CD4-positive, alpha-beta T cell (primary cell): ENCODE measurements at regions not wholly inside any gene's neighbourhood (a gene's known extent, or its start where the extent isn't known, plus 50 kb on each side); places are given as distances from the start of the nearest gene placed in this dataset.

Source experiments
- ATAC-seq: fragments of 200-7000 bp; cut with Tn5 transposase; one replicate; pipeline ENCODE4 v1.10.0; 2022; ENCODE audit warnings: mild to moderate bottlenecking; ENCODE audit not compliant: poor library complexity
- CTCF ChIA-PET: fragments of 350-600 bp; sonication (Branson Sonifier 250); formaldehyde crosslinking; loops from one replicate; lab custom pipeline; 2021; ENCODE audit warnings: antibody characterized with exemption, inconsistent platforms; lab: Charles Lee
- POLR2A ChIA-PET: fragments of 350-600 bp; sonication (Branson Sonifier 250); formaldehyde crosslinking; loops from one replicate; lab custom pipeline; 2021; ENCODE audit warnings: antibody characterized with exemption, inconsistent platforms; lab: Charles Lee
- DNase-seq, 14 experiments: peaks; one replicate each; pipeline ENCODE4 v3.0.0-alpha.2; 2013 to 2020; ENCODE audit warnings: mixed read lengths in 2 of 14
- H3K27ac ChIP-seq, 2 donors: one replicate each; pipeline versions ENCODE4 v1.5.1 to v1.7.0; 2013; ENCODE audit warnings: low read length in 2 of 2, low read depth in 1 of 2, mild to moderate bottlenecking in 1 of 2
- H3K27me3 ChIP-seq, 2 experiments: 1 replicate in 1 of 2; 2 replicates in 1 of 2; pipeline versions ENCODE4 v1.6.1 to v1.7.0; 2013; ENCODE audit warnings: low read length in 2 of 2, control low read depth in 1 of 2, mild to moderate bottlenecking in 1 of 2, moderate library complexity in 1 of 2; ENCODE audit not compliant: insufficient read depth in 2 of 2, control insufficient read depth in 1 of 2
- H3K36me3 ChIP-seq: one replicate; pipeline ENCODE4 v1.6.1; 2013; ENCODE audit warnings: low read length, control low read depth; ENCODE audit not compliant: insufficient read depth
- H3K4me1 ChIP-seq: one replicate; pipeline ENCODE4 v1.6.1; 2013; ENCODE audit warnings: low read length, control low read depth; ENCODE audit not compliant: insufficient read depth
- H3K4me3 ChIP-seq: one replicate; pipeline ENCODE4 v1.5.1; 2013; ENCODE audit warnings: mild to moderate bottlenecking, low read length, moderate library complexity
- H3K9me3 ChIP-seq, 2 experiments: 1 replicate in 1 of 2; 2 replicates in 1 of 2; pipeline versions ENCODE4 v1.6.1 to v1.7.0; 2013; ENCODE audit warnings: low read length in 2 of 2, mild to moderate bottlenecking in 2 of 2, control low read depth in 1 of 2, moderate library complexity in 1 of 2; ENCODE audit not compliant: control insufficient read depth in 1 of 2, insufficient read depth in 1 of 2
- H3K27ac Mint-ChIP-seq: one replicate; pipeline ENCODE4 v1.8.0; 2020; ENCODE audit warnings: mixed read lengths
- H3K27me3 Mint-ChIP-seq: one replicate; pipeline ENCODE4 v1.8.0; 2021; ENCODE audit warnings: mixed read lengths
- H3K36me3 Mint-ChIP-seq: one replicate; pipeline ENCODE4 v1.8.0; 2021; ENCODE audit warnings: low read depth, mixed read lengths
- H3K4me1 Mint-ChIP-seq: one replicate; pipeline ENCODE4 v1.8.0; 2021; ENCODE audit warnings: low read depth, mixed read lengths
- H3K4me3 Mint-ChIP-seq: one replicate; pipeline ENCODE4 v1.8.0; 2020; ENCODE audit warnings: mild to moderate bottlenecking, mixed read lengths
- H3K9me3 Mint-ChIP-seq: one replicate; pipeline ENCODE4 v1.8.0; 2020; ENCODE audit warnings: mixed read lengths
- CTCF ChIP-seq: fragments of 200-600 bp; IDR thresholded peaks from one replicate; pipeline ENCODE4 v1.8.0; 2022; ENCODE audit warnings: antibody characterized with exemption, mild to moderate bottlenecking
- intact Hi-C, 2 experiments: fragments of 100-400 bp; cut with DNase I in 1 of 2; cut with micrococcal nuclease in 1 of 2; formaldehyde crosslinking; loops; one replicate each; pipeline versions ENCODE4 v1.15.1 to v1.9.0; 2023 to 2025; cut with DNase I, micrococcal nuclease

DNA sequence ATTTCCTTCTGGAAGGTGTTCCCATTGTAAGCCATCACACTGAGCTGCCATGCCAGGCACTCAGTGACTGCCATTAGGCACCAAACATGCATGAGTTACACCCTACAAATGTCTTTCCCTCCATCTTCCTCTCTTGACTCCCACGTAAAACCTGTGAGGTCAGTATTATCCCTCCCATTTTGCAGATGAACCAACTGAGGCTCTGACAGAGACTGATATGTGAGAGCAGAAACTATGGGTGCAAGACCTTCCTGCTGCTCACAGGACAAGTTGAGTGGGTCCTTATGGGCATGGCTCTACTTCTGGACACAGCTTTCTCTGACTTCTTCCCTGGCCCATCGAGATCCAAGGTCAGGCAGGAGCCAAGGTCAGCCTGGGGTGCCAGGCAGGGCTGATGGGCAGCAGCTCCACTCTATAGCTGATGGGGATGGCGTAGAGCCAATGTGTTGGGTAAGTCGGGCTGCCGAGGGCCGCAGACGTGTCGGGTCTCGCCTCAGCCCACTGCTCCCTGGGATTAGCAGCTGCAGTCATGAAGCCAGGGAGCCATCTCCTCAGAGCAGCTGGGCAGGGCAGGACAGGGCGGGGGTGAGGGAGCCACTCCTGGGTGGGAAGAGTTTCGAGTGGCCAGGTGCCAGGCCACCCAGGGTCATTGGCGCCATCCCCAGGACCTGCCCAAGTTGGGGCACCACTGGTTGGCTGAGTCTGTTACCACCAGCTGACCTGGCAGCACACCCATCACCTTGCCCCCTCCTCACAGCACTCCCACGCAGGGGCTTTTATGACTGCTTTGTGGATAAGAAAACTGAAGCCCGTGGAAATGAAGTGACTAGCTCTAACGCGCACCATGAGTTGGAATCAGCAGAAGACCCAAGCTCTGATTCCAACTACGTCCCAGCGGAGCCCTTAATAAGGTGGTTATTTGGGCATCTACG is 117.8 kb upstream of the ZMIZ1 start:
- no peaks in the 10 kb centered on the region for H3K36me3 Mint-ChIP-seq
- intact Hi-C loops, result no loop called here

GRCh38 chr10:78952030-78952429 is 116.7 kb upstream of the ZMIZ1 start:
- H3K36me3 ChIP-seq, result no peaks in the 10 kb centered on the region
- no peak overlapping the region for H3K27ac Mint-ChIP-seq
- ChIA-PET CTCF (no interaction called here), POLR2A (no interaction called here)
- no peaks in the 10 kb centered on the region for H3K4me1 Mint-ChIP-seq
- no peak overlapping the region for H3K27ac ChIP-seq
- no peaks in the 10 kb centered on the region for H3K9me3 Mint-ChIP-seq
- no peak for TF ChIP-seq CTCF
- no peaks in the 10 kb centered on the region for H3K9me3 ChIP-seq
- H3K4me3 ChIP-seq, result no peak overlapping the region
- DNase-seq (no peak), ATAC-seq (no peak)
- intact Hi-C loops, result no loop called here
- no peak overlapping the region for H3K4me3 Mint-ChIP-seq
- H3K4me1 ChIP-seq, result no peaks in the 10 kb centered on the region
- H3K27me3 Mint-ChIP-seq, result no peaks in the 10 kb centered on the region
- no peaks in the 10 kb centered on the region for H3K36me3 Mint-ChIP-seq
- no peaks in the 10 kb centered on the region for H3K27me3 ChIP-seq

More for the DNA sequence above, 117.8 kb upstream of the ZMIZ1 start:
- CTCF ChIA-PET, result no interaction called here
- H3K36me3 ChIP-seq, result no peaks in the 10 kb centered on the region
- no peaks in the 10 kb centered on the region for H3K9me3 Mint-ChIP-seq
- H3K4me1 Mint-ChIP-seq, result peaks cover 5% of the 10 kb centered on the region
- H3K27ac Mint-ChIP-seq, result no peak overlapping the region
- peaks cover 5% of the 10 kb centered on the region for H3K4me1 ChIP-seq
- H3K4me3 Mint-ChIP-seq, result no peak overlapping the region
- DNase-seq (no peak), ATAC-seq (no peak)
- H3K27me3 ChIP-seq, result no peaks in the 10 kb centered on the region
- no peaks in the 10 kb centered on the region for H3K27me3 Mint-ChIP-seq
- no peak for TF ChIP-seq CTCF
- POLR2A ChIA-PET, result no interaction called here
- no peak overlapping the region for H3K27ac ChIP-seq
- H3K4me3 ChIP-seq, result no peak overlapping the region
- no peaks in the 10 kb centered on the region for H3K9me3 ChIP-seq

- no peak overlapping the region for H3K4me3 ChIP-seq
- DNase-seq (no peak), ATAC-seq (no peak)
- CTCF ChIA-PET, result no interaction called here
- no peaks in the 10 kb centered on the region for H3K27me3 ChIP-seq
- Mint-ChIP-seq H3K27me3 (no peaks in the 10 kb centered on the region), H3K4me3 (no peak overlapping the region), H3K9me3 (no peaks in the 10 kb centered on the region), H3K36me3 (no peaks in the 10 kb centered on the region), H3K27ac (no peak overlapping the region), H3K4me1 (no peaks in the 10 kb centered on the region)
- H3K27ac ChIP-seq, result no peak overlapping the region
- POLR2A ChIA-PET, result interaction anchor here (0.9 kb wide), 1 partner anchor 12 kb away, joined by 3 read pairs; no protein-coding TSS in a partner anchor
- TF ChIP-seq CTCF, result no peak
- H3K36me3 ChIP-seq, result no peaks in the 10 kb centered on the region
- H3K4me1 ChIP-seq, result no peaks in the 10 kb centered on the region
- intact Hi-C loops, result no loop called here
- no peaks in the 10 kb centered on the region for H3K9me3 ChIP-seq
Observed at GRCh38 chr10:78952686-78953085, 116.1 kb upstream of the ZMIZ1 start.
